ENCODE measurements at regions not wholly inside any gene's neighbourhood (a gene's known extent, or its start where the extent isn't known, plus 50 kb on each side); places are given as distances from the start of the nearest gene placed in this dataset.
A peak's percentile ranks its signal among the peaks of the same experiment; 100 is the strongest.

GRCh38 chr22:49600891-49601431 is 226.7 kb downstream of the BRD1 start:
- TF ChIP-seq POLR2A (IDR thresholded peaks at IDR 0.05; ENCODE audit: extremely low read depth, insufficient read length), result no peak
- TF ChIP-seq MAX (IDR thresholded peaks at IDR 0.05; ENCODE audit: low read depth, low read length), result no peak
- TF ChIP-seq MYC (IDR thresholded peaks at IDR 0.05; ENCODE audit: low read depth, low read length), result no peak
- no peak for TF ChIP-seq CTCF (IDR thresholded peaks at IDR 0.05; ENCODE audit: low read depth, low read length)
- H3K4me3 ChIP-seq (ENCODE audit: low read depth, low read length), result no peak overlapping the region
- peak; percentile 37 for DNase-seq (ENCODE audit: low read depth)

- TF ChIP-seq CTCF (IDR thresholded peaks at IDR 0.05; ENCODE audit: low read depth, low read length) (no peak), MYC (IDR thresholded peaks at IDR 0.05; ENCODE audit: low read depth, low read length) (no peak), POLR2A (IDR thresholded peaks at IDR 0.05; ENCODE audit: extremely low read depth, insufficient read length) (no peak)
- DNase-seq (ENCODE audit: low read depth), result no peak
- no peak overlapping the region for H3K4me3 ChIP-seq (ENCODE audit: low read depth, low read length)
Observed at GRCh38 chr22:49600468-49600867, 227.2 kb downstream of the BRD1 start.

GRCh38 chr22:49599691-49600455 is 227.8 kb downstream of the BRD1 start:
- no peak for DNase-seq (ENCODE audit: low read depth)
- TF ChIP-seq POLR2A (IDR thresholded peaks at IDR 0.05; ENCODE audit: extremely low read depth, insufficient read length), result no peak
- H3K4me3 ChIP-seq (ENCODE audit: low read depth, low read length), result no peak overlapping the region

GRCh38 chr22:49599039-49599438 is 228.6 kb downstream of the BRD1 start:
- peak; percentile 54 for DNase-seq (ENCODE audit: low read depth)
- no peak for TF ChIP-seq MYC (IDR thresholded peaks at IDR 0.05; ENCODE audit: low read depth, low read length)
- no peak for TF ChIP-seq POLR2A (IDR thresholded peaks at IDR 0.05; ENCODE audit: extremely low read depth, insufficient read length)
- TF ChIP-seq CTCF (IDR thresholded peaks at IDR 0.05; ENCODE audit: low read depth, low read length), result no peak
- no peak for TF ChIP-seq MAX (IDR thresholded peaks at IDR 0.05; ENCODE audit: low read depth, low read length)
- no peak overlapping the region for H3K4me3 ChIP-seq (ENCODE audit: low read depth, low read length)

GRCh38 chr22:49598338-49598737 is 229.3 kb downstream of the BRD1 start:
- no peak for DNase-seq (ENCODE audit: low read depth)
- TF ChIP-seq MYC (IDR thresholded peaks at IDR 0.05; ENCODE audit: low read depth, low read length) (no peak), MAX (IDR thresholded peaks at IDR 0.05; ENCODE audit: low read depth, low read length) (no peak), CTCF (IDR thresholded peaks at IDR 0.05; ENCODE audit: low read depth, low read length) (no peak), POLR2A (IDR thresholded peaks at IDR 0.05; ENCODE audit: extremely low read depth, insufficient read length) (no peak)
- no peak overlapping the region for H3K4me3 ChIP-seq (ENCODE audit: low read depth, low read length)

GRCh38 chr22:49597428-49598039 is 230.1 kb downstream of the BRD1 start:
- TF ChIP-seq CTCF (IDR thresholded peaks at IDR 0.05; ENCODE audit: low read depth, low read length) (no peak), MAX (IDR thresholded peaks at IDR 0.05; ENCODE audit: low read depth, low read length) (no peak), POLR2A (IDR thresholded peaks at IDR 0.05; ENCODE audit: extremely low read depth, insufficient read length) (no peak), MYC (IDR thresholded peaks at IDR 0.05; ENCODE audit: low read depth, low read length) (no peak)
- no peak overlapping the region for H3K4me3 ChIP-seq (ENCODE audit: low read depth, low read length)
- DNase-seq (ENCODE audit: low read depth), result no peak

All from NB4 (cell line).